Smooth muscle cell (in vitro differentiated cells): ENCODE measurements at regions not wholly inside any gene's neighbourhood (a gene's known extent, or its start where the extent isn't known, plus 50 kb on each side); places are given as distances from the start of the nearest gene placed in this dataset.
A peak's percentile ranks its signal among the peaks of the same experiment; 100 is the strongest.
"Not testable (repeated sequence)": the region's sequence is repeated elsewhere in the genome, so short reads cannot be mapped to it uniquely, and the experiment has no call there.

Experiments
- DNase-seq: peaks from one replicate; lab custom pipeline; 2025; ENCODE audit not compliant: unreplicated experiment; lab: John Stamatoyannopoulos, UW
- H2AFZ ChIP-seq: fragments of 200-600 bp; sonication (generic); 2 replicates; pipeline ENCODE4 v1.6.0; 2016; ENCODE audit warnings: antibody characterized with exemption, low read depth, mild to moderate bottlenecking
- H3F3A ChIP-seq: fragments of 200-600 bp; sonication (generic); 2 replicates; pipeline ENCODE4 v1.6.0; 2017; ENCODE audit warnings: antibody characterized with exemption, low read depth
- H3K27ac ChIP-seq: fragments of 200-600 bp; sonication (generic); 2 replicates; pipeline ENCODE4 v1.5.1; 2016; ENCODE audit warnings: low read depth, mild to moderate bottlenecking
- H3K27me3 ChIP-seq: fragments of 200-600 bp; sonication (generic); 2 replicates; pipeline ENCODE4 v1.6.1; 2016; ENCODE audit warnings: low read depth, mild to moderate bottlenecking
- H3K36me3 ChIP-seq: fragments of 200-600 bp; sonication (generic); 2 replicates; pipeline ENCODE4 v1.5.1; 2016; ENCODE audit warnings: low read depth
- H3K4me1 ChIP-seq: fragments of 200-600 bp; sonication (generic); 2 replicates; pipeline ENCODE4 v1.5.1; 2016; ENCODE audit warnings: low read depth
- H3K4me2 ChIP-seq: fragments of 200-600 bp; sonication (generic); 2 replicates; pipeline ENCODE4 v1.6.0; 2016; ENCODE audit warnings: mild to moderate bottlenecking
- H3K4me3 ChIP-seq: fragments of 200-600 bp; sonication (generic); 2 replicates; pipeline ENCODE4 v1.5.1; 2016; ENCODE audit warnings: mild to moderate bottlenecking
- H3K79me2 ChIP-seq: fragments of 200-600 bp; sonication (generic); 2 replicates; pipeline ENCODE4 v1.6.0; 2016; ENCODE audit warnings: low read depth, mild to moderate bottlenecking
- H3K9ac ChIP-seq: fragments of 200-600 bp; sonication (generic); 2 replicates; pipeline ENCODE4 v1.6.0; 2016; ENCODE audit warnings: low read depth
- H3K9me3 ChIP-seq: fragments of 200-600 bp; sonication (generic); replicated peaks from 2 replicates; pipeline ENCODE4 v1.5.1; 2016; ENCODE audit warnings: low read depth
- H4K20me1 ChIP-seq: fragments of 200-600 bp; sonication (generic); 2 replicates; pipeline ENCODE4 v1.6.0; 2016; ENCODE audit warnings: low read depth
- CTCF ChIP-seq: fragments of 200-600 bp; sonication (generic); IDR thresholded peaks from 2 replicates; pipeline ENCODE4 v1.5.1; 2017; ENCODE audit warnings: borderline replicate concordance, mild to moderate bottlenecking, antibody characterized with exemption; ENCODE audit not compliant: insufficient read depth, poor library complexity, severe bottlenecking
- WGBS: methylation state at CpG from one replicate; pipeline ENCODE4 v1.1.7; 2016; ENCODE audit warnings: low lambda C conversion rate; 5-methylcytosine and 5-hydroxymethylcytosine counted together

DNA sequence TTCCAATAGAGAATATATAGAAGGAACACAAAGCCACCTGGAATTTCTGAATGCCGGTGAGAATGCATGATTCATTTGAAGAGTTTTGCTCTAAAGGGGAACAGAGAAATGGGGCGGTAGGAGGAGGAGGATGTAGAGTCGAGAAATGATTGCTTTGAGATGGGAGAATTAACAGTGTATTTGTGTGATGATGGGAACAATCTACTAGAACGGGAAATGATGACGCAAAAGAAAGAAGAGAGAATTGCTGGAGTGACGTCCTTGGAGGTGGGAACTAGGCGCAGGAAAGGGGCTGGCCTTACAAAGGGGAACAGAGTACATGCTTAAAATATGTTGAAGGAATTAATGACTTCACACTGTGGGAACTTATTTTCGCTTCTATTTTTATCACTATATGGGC, 188.1 kb downstream of the SDHAF3 start:
- no peak overlapping the region for H3K4me3 ChIP-seq
- H4K20me1 ChIP-seq: no peaks in the 10 kb centered on the region
- H3K4me1 ChIP-seq: no peaks in the 10 kb centered on the region
- no peaks in the 10 kb centered on the region for H3K36me3 ChIP-seq
- no peaks in the 10 kb centered on the region for H3K27me3 ChIP-seq
- H3K79me2 ChIP-seq: no peaks in the 10 kb centered on the region
- no peak overlapping the region for H2AFZ ChIP-seq
- no peak for TF ChIP-seq CTCF
- H3F3A ChIP-seq: no peaks in the 10 kb centered on the region
- H3K9ac ChIP-seq: no peak overlapping the region
- no peaks in the 10 kb centered on the region for H3K9me3 ChIP-seq
- H3K4me2 ChIP-seq: no peak overlapping the region
- no peak overlapping the region for H3K27ac ChIP-seq
- 95% methylated on average over 8 of the region's 8 CpGs for WGBS
- DNase-seq: no peak

GRCh38 chr7:97307521-97308108, 190.1 kb downstream of the SDHAF3 start:
- Histone ChIP-seq H4K20me1 (no peaks in the 10 kb centered on the region), H3K9ac (no peak overlapping the region), H3K4me3 (no peak overlapping the region), H3K79me2 (no peaks in the 10 kb centered on the region), H3K27ac (no peak overlapping the region), H3K27me3 (no peaks in the 10 kb centered on the region), H3F3A (no peaks in the 10 kb centered on the region), H3K4me1 (no peaks in the 10 kb centered on the region), H3K36me3 (no peaks in the 10 kb centered on the region), H2AFZ (no peak overlapping the region), H3K9me3 (no peaks in the 10 kb centered on the region), H3K4me2 (peak overlapping the region; percentile 29)
- WGBS: 74% methylated on average over 3 of the region's 3 CpGs
- TF ChIP-seq CTCF: no peak
- DNase-seq: no peak

DNA sequence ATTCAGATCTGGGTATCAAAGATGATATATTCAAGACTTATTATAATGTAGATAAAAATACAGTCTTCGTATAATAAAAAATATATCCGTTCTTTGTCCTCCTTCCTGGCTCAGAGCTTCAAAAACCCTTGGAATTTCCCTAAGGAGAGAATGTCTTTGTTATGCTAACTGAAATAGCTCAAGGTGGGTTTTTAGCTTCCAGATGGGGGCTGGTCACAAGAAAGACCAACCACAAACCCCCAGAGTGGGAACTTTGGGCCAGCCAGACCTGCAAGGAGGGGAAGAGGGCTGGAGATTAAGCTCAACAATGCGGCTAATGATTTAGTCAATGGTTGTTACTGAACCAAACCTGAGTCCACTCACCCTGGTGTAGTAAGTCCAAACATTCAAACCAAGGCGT, 196.4 kb downstream of the SDHAF3 start:
- TF ChIP-seq CTCF: no peak
- Histone ChIP-seq H4K20me1 (no peaks in the 10 kb centered on the region), H3K27ac (no peak overlapping the region), H3K27me3 (no peaks in the 10 kb centered on the region), H3K79me2 (no peaks in the 10 kb centered on the region), H3K9me3 (no peaks in the 10 kb centered on the region), H3K4me3 (no peak overlapping the region), H3F3A (no peaks in the 10 kb centered on the region), H3K4me1 (no peaks in the 10 kb centered on the region), H3K36me3 (no peaks in the 10 kb centered on the region), H3K4me2 (no peak overlapping the region), H2AFZ (no peak overlapping the region), H3K9ac (no peak overlapping the region)
- no peak for DNase-seq
- WGBS: 62% methylated on average over 4 of the region's 4 CpGs

DNA sequence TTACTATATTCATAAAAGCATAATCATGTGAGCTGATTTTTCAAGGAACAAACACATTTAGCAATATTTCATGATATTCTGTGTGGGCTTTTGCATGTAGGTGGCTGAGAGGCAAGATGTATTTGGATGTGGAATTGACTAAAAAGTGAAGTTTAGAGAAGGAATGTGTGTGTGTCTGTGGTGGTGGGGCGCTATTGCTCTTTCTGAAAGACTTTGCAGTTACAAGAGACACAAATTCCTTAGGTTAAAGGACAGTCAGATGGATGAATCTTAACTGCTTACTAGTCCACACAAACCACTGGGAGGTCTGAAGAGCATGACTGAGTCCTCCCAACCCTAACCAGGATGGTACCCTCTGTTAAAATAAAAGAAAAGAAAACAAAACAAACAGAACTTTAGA, 200.1 kb downstream of the SDHAF3 start:
- DNase-seq: no peak
- H3F3A ChIP-seq: no peaks in the 10 kb centered on the region
- 42% methylated on average over 1 of the region's 1 CpG for WGBS
- H4K20me1 ChIP-seq: no peaks in the 10 kb centered on the region
- no peaks in the 10 kb centered on the region for H3K36me3 ChIP-seq
- H2AFZ ChIP-seq: no peak overlapping the region
- no peaks in the 10 kb centered on the region for H3K9me3 ChIP-seq
- no peaks in the 10 kb centered on the region for H3K27me3 ChIP-seq
- H3K27ac ChIP-seq: no peak overlapping the region
- no peak overlapping the region for H3K4me3 ChIP-seq
- no peaks in the 10 kb centered on the region for H3K4me1 ChIP-seq
- no peak overlapping the region for H3K4me2 ChIP-seq
- no peak for TF ChIP-seq CTCF
- no peaks in the 10 kb centered on the region for H3K79me2 ChIP-seq
- H3K9ac ChIP-seq: no peak overlapping the region

GRCh38 chr7:97329871-97330270, 212.4 kb downstream of the SDHAF3 start:
- not testable (repeated sequence) for H3K4me1 ChIP-seq, H3K79me2 ChIP-seq, H3K4me3 ChIP-seq, H3K27ac ChIP-seq, H2AFZ ChIP-seq, H4K20me1 ChIP-seq, H3K36me3 ChIP-seq, H3K4me2 ChIP-seq, H3K27me3 ChIP-seq, H3K9me3 ChIP-seq, DNase-seq, H3F3A ChIP-seq, H3K9ac ChIP-seq
- 82% methylated on average over 9 of the region's 9 CpGs for WGBS
